Mesenteric fat pad (tissue), 1 donor: ENCODE measurements at regions not wholly inside any gene's neighbourhood (a gene's known extent, or its start where the extent isn't known, plus 50 kb on each side); places are given as distances from the start of the nearest gene placed in this dataset.

Experiments used
- DNase-seq: peaks from one replicate; pipeline ENCODE4 v3.0.0-alpha.2; 2020; ENCODE audit warnings: low spot score
- donor health status: DM: yes; HTN: yes; CAD: no.

- DNase-seq: no peak
Measured at GRCh38 chr3:117398141-117398899, 688.7 kb downstream of the TUSC7 start.

- no peak for DNase-seq
Measured at GRCh38 chr3:117399311-117400078, 689.9 kb downstream of the TUSC7 start.

GRCh38 chr3:117400303-117400702, 690.7 kb downstream of the TUSC7 start:
- DNase-seq: no peak

- no peak for DNase-seq
Measured at GRCh38 chr3:117404141-117404540, 694.6 kb downstream of the TUSC7 start.

- no peak for DNase-seq
Measured at GRCh38 chr3:117404730-117405129, 695.2 kb downstream of the TUSC7 start.

- DNase-seq: no peak
Measured at GRCh38 chr3:117405359-117405758, 695.8 kb downstream of the TUSC7 start.

- DNase-seq: no peak
Measured at GRCh38 chr3:117407317-117407716, 697.7 kb downstream of the TUSC7 start.

- DNase-seq: no peak
Measured at GRCh38 chr3:117408811-117409210, 699.2 kb downstream of the TUSC7 start.

GRCh38 chr3:117409256-117409655, 699.7 kb downstream of the TUSC7 start:
- DNase-seq: no peak

GRCh38 chr3:117409701-117410459, 700.3 kb downstream of the TUSC7 start:
- DNase-seq: no peak

GRCh38 chr3:117411971-117412370, 702.4 kb downstream of the TUSC7 start:
- DNase-seq: no peak

GRCh38 chr3:117417411-117417810, 707.8 kb downstream of the TUSC7 start:
- DNase-seq: no peak

GRCh38 chr3:117427081-117427480, 717.5 kb downstream of the TUSC7 start:
- DNase-seq: no peak

GRCh38 chr3:117433427-117433826, 723.8 kb downstream of the TUSC7 start:
- DNase-seq: no peak

- DNase-seq: no peak
Measured at GRCh38 chr3:117434661-117435412, 725.3 kb downstream of the TUSC7 start.

- DNase-seq: no peak
Measured at GRCh38 chr3:117435506-117435905, 725.9 kb downstream of the TUSC7 start.

- DNase-seq: no peak
Measured at GRCh38 chr3:117439812-117440211, 730.2 kb downstream of the TUSC7 start.

- DNase-seq: no peak
Measured at GRCh38 chr3:117441851-117442250, 732.3 kb downstream of the TUSC7 start.

GRCh38 chr3:117442566-117442965, 733.0 kb downstream of the TUSC7 start:
- no peak for DNase-seq

GRCh38 chr3:117443014-117443413, 733.4 kb downstream of the TUSC7 start:
- DNase-seq: no peak

- DNase-seq: no peak
Measured at GRCh38 chr3:117444175-117444574, 734.6 kb downstream of the TUSC7 start.
